HepG2 (cell line): ENCODE measurements at regions not wholly inside any gene's neighbourhood (a gene's known extent, or its start where the extent isn't known, plus 50 kb on each side); places are given as distances from the start of the nearest gene placed in this dataset.

ENCODE experiments used
- EHMT2 ChIP-seq: fragments of 200-600 bp; sonication (generic); IDR thresholded peaks from 2 replicates; pipeline ENCODE4 v1.7.0; 2017; ENCODE audit warnings: antibody characterized with exemption, low read depth, low read length, borderline replicate concordance
- ESRRA ChIP-seq: sonication (generic); formaldehyde crosslinking; IDR thresholded peaks from 2 replicates; pipeline ENCODE4 v1.5.1; 2020; ENCODE audit warnings: mild to moderate bottlenecking, low read depth, missing genetic modification reagents
- EZH2 ChIP-seq: conservative IDR thresholded peaks from 2 replicates; pipeline ENCODE4 v1.6.1; 2012; ENCODE audit warnings: mild to moderate bottlenecking, low read depth, low read length, moderate library complexity
- TF ChIP-seq, protein P1 (sequence below): sonication (generic); formaldehyde crosslinking; IDR thresholded peaks from 2 replicates; pipeline ENCODE4 v1.5.0; 2020; ENCODE audit warnings: mild to moderate bottlenecking, missing genetic modification reagents, moderate library complexity
- TF ChIP-seq, protein P2 (sequence below): sonication (generic); formaldehyde crosslinking; IDR thresholded peaks from 2 replicates; pipeline ENCODE4 v1.4.0; 2020; ENCODE audit warnings: mild to moderate bottlenecking, low read depth, missing genetic modification reagents

DNA sequence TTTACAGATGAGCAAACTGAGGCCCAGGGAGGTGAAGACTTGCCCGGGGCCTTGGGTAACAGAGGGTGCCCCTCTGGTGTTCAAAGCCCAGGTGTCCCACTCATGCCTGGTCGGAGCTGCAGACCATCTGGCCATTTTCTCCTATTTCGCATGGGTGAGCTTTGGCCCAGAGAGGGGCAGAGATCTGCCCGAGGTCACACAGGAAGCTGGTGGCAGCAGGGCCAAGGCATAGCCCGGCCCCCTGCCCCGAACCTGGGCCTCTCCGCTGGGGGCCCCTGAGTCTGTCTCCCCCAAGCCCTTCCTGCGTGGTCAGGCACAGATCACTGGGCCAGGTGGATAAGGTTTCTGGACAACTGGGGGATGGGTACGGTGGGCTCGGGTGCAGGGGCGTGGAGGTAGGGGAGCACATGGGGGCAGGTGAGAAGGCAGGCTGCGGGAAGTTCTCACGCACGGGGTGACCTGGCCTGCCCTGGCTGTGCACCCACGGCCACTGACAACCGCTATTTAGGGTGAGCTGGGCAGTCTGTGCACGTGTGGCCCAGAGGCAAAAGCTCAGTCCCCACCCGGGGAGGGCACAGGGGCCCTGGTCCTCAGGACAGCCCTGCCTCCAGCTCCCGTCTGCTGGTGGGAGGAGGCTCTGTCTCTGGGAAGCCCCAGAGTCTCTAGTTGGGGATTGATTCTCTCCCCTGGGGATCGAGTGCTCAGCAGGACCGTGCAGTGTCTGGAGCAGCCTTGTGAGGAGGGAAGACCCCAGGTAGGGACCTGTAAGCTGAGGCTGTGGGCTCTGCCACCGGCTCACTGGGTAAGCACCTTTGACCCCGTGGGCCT is 68.6 kb downstream of the UNCX start:
- TF ChIP-seq, protein P1, sequence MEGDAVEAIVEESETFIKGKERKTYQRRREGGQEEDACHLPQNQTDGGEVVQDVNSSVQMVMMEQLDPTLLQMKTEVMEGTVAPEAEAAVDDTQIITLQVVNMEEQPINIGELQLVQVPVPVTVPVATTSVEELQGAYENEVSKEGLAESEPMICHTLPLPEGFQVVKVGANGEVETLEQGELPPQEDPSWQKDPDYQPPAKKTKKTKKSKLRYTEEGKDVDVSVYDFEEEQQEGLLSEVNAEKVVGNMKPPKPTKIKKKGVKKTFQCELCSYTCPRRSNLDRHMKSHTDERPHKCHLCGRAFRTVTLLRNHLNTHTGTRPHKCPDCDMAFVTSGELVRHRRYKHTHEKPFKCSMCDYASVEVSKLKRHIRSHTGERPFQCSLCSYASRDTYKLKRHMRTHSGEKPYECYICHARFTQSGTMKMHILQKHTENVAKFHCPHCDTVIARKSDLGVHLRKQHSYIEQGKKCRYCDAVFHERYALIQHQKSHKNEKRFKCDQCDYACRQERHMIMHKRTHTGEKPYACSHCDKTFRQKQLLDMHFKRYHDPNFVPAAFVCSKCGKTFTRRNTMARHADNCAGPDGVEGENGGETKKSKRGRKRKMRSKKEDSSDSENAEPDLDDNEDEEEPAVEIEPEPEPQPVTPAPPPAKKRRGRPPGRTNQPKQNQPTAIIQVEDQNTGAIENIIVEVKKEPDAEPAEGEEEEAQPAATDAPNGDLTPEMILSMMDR (CRISPR knock-in tag), result no peak
- TF ChIP-seq, protein P2, sequence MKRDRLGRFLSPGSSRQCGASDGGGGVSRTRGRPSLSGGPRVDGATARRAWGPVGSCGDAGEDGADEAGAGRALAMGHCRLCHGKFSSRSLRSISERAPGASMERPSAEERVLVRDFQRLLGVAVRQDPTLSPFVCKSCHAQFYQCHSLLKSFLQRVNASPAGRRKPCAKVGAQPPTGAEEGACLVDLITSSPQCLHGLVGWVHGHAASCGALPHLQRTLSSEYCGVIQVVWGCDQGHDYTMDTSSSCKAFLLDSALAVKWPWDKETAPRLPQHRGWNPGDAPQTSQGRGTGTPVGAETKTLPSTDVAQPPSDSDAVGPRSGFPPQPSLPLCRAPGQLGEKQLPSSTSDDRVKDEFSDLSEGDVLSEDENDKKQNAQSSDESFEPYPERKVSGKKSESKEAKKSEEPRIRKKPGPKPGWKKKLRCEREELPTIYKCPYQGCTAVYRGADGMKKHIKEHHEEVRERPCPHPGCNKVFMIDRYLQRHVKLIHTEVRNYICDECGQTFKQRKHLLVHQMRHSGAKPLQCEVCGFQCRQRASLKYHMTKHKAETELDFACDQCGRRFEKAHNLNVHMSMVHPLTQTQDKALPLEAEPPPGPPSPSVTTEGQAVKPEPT (CRISPR knock-in tag), result no peak
- TF ChIP-seq EZH2 (no peak), EHMT2 (no peak), ESRRA (CRISPR knock-in tag) (no peak)
